ENCODE measurements at regions not wholly inside any gene's neighbourhood (a gene's known extent, or its start where the extent isn't known, plus 50 kb on each side); places are given as distances from the start of the nearest gene placed in this dataset.

DNA sequence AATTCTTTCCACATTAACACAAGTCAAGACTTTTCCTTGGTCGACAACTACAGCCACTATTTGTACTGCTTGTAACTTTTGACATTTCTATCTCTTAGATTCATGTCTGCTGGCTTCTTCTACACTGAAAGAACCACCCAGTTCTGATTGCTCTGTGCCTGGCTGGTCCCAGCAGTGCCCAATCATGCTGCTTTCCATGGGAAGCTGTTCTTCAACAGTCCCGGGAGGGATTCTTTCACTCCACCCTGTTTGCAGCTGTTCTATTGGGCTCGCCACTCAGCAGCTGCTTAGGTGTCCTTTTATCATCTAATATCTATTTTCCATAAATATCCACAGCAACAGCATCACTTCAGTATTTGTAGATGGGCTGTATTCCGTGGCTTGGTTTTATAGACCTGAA is 471.1 kb upstream of the SMIM21 start:
- DNase-seq = no peak
- H3K27ac Mint-ChIP-seq = no peak overlapping the region
- H3K4me1 Mint-ChIP-seq = peaks cover 2% of the 10 kb centered on the region
- H3K36me3 Mint-ChIP-seq (ENCODE audit: low read depth) = no peaks in the 10 kb centered on the region
- WGBS, 2 experiments (ENCODE audit: insufficient coverage in 1 of 2, insufficient read length in 1 of 2) = 64 to 90% methylated on average over 3 to 4 of the region's 4 CpGs
- H3K27me3 Mint-ChIP-seq (ENCODE audit: insufficient read depth) = no peaks in the 10 kb centered on the region
- Histone ChIP-seq H3K36me3 (ENCODE audit: control insufficient read depth, insufficient read depth, low read length) (no peaks in the 10 kb centered on the region), H3K9me3 (ENCODE audit: control insufficient read depth, low read length) (no peaks in the 10 kb centered on the region), H3K9ac (ENCODE audit: extremely low read depth, low read length, poor library complexity, severe bottlenecking) (no peak overlapping the region), H3K4me3 (ENCODE audit: low read length) (no peak overlapping the region), H3K4me1 (ENCODE audit: control insufficient read depth, insufficient read depth, low read length) (no peaks in the 10 kb centered on the region), H3K27me3 (ENCODE audit: control insufficient read depth, insufficient read depth, low read length, poor library complexity, severe bottlenecking) (no peaks in the 10 kb centered on the region), H3K27ac (ENCODE audit: low read depth, low read length) (no peak overlapping the region)
- H3K9me3 Mint-ChIP-seq = no peaks in the 10 kb centered on the region
- TF ChIP-seq, protein P1, sequence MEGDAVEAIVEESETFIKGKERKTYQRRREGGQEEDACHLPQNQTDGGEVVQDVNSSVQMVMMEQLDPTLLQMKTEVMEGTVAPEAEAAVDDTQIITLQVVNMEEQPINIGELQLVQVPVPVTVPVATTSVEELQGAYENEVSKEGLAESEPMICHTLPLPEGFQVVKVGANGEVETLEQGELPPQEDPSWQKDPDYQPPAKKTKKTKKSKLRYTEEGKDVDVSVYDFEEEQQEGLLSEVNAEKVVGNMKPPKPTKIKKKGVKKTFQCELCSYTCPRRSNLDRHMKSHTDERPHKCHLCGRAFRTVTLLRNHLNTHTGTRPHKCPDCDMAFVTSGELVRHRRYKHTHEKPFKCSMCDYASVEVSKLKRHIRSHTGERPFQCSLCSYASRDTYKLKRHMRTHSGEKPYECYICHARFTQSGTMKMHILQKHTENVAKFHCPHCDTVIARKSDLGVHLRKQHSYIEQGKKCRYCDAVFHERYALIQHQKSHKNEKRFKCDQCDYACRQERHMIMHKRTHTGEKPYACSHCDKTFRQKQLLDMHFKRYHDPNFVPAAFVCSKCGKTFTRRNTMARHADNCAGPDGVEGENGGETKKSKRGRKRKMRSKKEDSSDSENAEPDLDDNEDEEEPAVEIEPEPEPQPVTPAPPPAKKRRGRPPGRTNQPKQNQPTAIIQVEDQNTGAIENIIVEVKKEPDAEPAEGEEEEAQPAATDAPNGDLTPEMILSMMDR (conservative IDR thresholded peaks at IDR 0.05) = no peak
- no peak overlapping the region for H3K4me3 Mint-ChIP-seq

DNA sequence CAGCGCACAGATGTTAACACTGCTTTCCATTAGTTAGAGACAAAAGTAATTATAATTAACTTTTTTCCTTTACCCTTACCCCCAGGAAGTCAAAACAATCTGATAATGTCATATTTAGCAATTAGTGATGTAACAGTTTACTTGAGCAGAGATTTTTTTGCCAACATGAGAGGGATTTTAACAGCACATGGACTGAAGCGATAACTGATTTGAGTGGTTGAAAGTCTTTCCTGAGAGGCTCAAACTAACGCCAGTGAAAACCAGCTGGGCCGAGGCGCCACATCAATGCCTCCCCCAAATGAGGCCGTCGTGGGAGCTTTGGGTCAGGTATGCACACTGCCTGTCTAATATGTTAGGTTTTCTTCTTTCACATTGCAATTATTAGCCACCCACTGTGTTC is 469.9 kb upstream of the SMIM21 start:
- Histone ChIP-seq H3K9me3 (ENCODE audit: control insufficient read depth, low read length) (no peaks in the 10 kb centered on the region), H3K4me3 (ENCODE audit: low read length) (no peak overlapping the region), H3K27ac (ENCODE audit: low read depth, low read length) (no peak overlapping the region), H3K9ac (ENCODE audit: extremely low read depth, low read length, poor library complexity, severe bottlenecking) (no peak overlapping the region), H3K36me3 (ENCODE audit: control insufficient read depth, insufficient read depth, low read length) (no peaks in the 10 kb centered on the region), H3K4me1 (ENCODE audit: control insufficient read depth, insufficient read depth, low read length) (no peaks in the 10 kb centered on the region), H3K27me3 (ENCODE audit: control insufficient read depth, insufficient read depth, low read length, poor library complexity, severe bottlenecking) (no peaks in the 10 kb centered on the region)
- Mint-ChIP-seq H3K9me3 (no peaks in the 10 kb centered on the region), H3K27ac (no peak overlapping the region), H3K4me3 (no peak overlapping the region), H3K4me1 (peaks cover 2% of the 10 kb centered on the region), H3K36me3 (ENCODE audit: low read depth) (no peaks in the 10 kb centered on the region), H3K27me3 (ENCODE audit: insufficient read depth) (no peaks in the 10 kb centered on the region)
- DNase-seq = no peak
- WGBS, 2 experiments (ENCODE audit: insufficient coverage in 1 of 2, insufficient read length in 1 of 2) = 82 to 93% methylated on average over 3 to 7 of the region's 7 CpGs
- TF ChIP-seq, protein P1 (conservative IDR thresholded peaks at IDR 0.05) = no peak

DNA sequence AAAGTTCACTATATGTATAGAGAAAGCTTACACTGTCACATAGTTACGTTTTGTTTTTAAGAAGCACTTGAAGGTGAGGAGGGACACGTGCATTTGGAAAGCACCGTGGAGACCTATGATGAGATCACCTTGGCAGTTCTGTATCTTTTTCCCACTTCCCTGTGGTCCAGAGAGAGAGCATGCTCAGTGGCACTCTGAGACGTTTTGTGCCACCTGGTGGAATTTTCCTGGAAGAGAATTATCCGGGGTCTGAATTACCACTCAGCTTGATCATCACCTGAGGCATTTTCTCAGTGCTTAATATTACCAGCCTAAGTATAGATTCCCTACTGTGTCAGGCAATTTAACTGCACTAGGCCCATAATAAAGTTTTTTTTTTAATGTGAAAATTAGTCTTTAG is 469.4 kb upstream of the SMIM21 start:
- no peak overlapping the region for H3K4me3 Mint-ChIP-seq
- WGBS, 2 experiments (ENCODE audit: insufficient coverage in 1 of 2, insufficient read length in 1 of 2) = 58 to 67% methylated on average over 4 to 5 of the region's 5 CpGs
- H3K4me1 Mint-ChIP-seq = peaks cover 2% of the 10 kb centered on the region
- H3K9me3 ChIP-seq (ENCODE audit: control insufficient read depth, low read length) = no peaks in the 10 kb centered on the region
- no peak overlapping the region for H3K27ac ChIP-seq (ENCODE audit: low read depth, low read length)
- H3K9ac ChIP-seq (ENCODE audit: extremely low read depth, low read length, poor library complexity, severe bottlenecking) = no peak overlapping the region
- H3K36me3 Mint-ChIP-seq (ENCODE audit: low read depth) = no peaks in the 10 kb centered on the region
- no peak overlapping the region for H3K27ac Mint-ChIP-seq
- H3K9me3 Mint-ChIP-seq = no peaks in the 10 kb centered on the region
- no peaks in the 10 kb centered on the region for H3K4me1 ChIP-seq (ENCODE audit: control insufficient read depth, insufficient read depth, low read length)
- peak; percentile 56 for DNase-seq
- H3K27me3 ChIP-seq (ENCODE audit: control insufficient read depth, insufficient read depth, low read length, poor library complexity, severe bottlenecking) = no peaks in the 10 kb centered on the region
- no peak overlapping the region for H3K4me3 ChIP-seq (ENCODE audit: low read length)
- TF ChIP-seq, protein P1 (conservative IDR thresholded peaks at IDR 0.05) = peak; percentile 62
- H3K36me3 ChIP-seq (ENCODE audit: control insufficient read depth, insufficient read depth, low read length) = no peaks in the 10 kb centered on the region
- H3K27me3 Mint-ChIP-seq (ENCODE audit: insufficient read depth) = no peaks in the 10 kb centered on the region

Measured in endodermal cell (in vitro differentiated cells).